ENCODE measurements at regions not wholly inside any gene's neighbourhood (a gene's known extent, or its start where the extent isn't known, plus 50 kb on each side); places are given as distances from the start of the nearest gene placed in this dataset.

DNA sequence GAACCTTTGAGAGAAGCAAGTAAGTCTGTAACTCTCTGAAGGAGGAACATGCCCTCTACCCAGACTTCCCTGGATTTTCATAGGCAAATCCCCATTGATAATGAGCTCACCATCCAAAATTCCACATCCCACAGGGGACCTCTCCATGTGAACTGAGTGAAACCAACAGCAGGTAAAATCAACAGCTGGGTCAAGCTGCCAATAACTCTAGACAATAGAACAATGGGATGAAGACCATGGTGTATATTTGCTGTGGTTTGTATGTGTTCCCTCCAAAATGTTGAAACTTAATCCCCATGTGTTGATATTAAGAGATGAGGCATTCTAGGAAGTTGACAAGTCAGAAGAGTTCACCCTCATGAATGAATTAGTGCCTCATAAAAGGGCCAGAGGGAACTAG lies 110.2 kb upstream of the MYO10 start:
- TF ChIP-seq CTCF (IDR thresholded peaks at IDR 0.05) = no peak
- TF ChIP-seq POLR2A (IDR thresholded peaks at IDR 0.05) = no peak
